ENCODE measurements at regions not wholly inside any gene's neighbourhood (a gene's known extent, or its start where the extent isn't known, plus 50 kb on each side); places are given as distances from the start of the nearest gene placed in this dataset.
"Not testable (repeated sequence)": the region's sequence is repeated elsewhere in the genome, so short reads cannot be mapped to it uniquely, and the experiment has no call there.

- DNase-seq: no peak
Observed at GRCh38 chr2:163062524-163062923, 224.0 kb upstream of the KCNH7 start.

GRCh38 chr2:163046615-163047014 is 208.0 kb upstream of the KCNH7 start:
- no peak for DNase-seq

GRCh38 chr2:163045830-163046229 is 207.3 kb upstream of the KCNH7 start:
- DNase-seq: no peak

- no peak for DNase-seq
Observed at GRCh38 chr2:163044114-163044513, 205.5 kb upstream of the KCNH7 start.

- no peak for DNase-seq
Observed at GRCh38 chr2:163043201-163043600, 204.6 kb upstream of the KCNH7 start.

GRCh38 chr2:163039266-163039665 is 200.7 kb upstream of the KCNH7 start:
- DNase-seq: no peak

- DNase-seq: no peak
Observed at GRCh38 chr2:163028807-163029206, 190.2 kb upstream of the KCNH7 start.

GRCh38 chr2:163026136-163026775 is 187.7 kb upstream of the KCNH7 start:
- not testable (repeated sequence) for DNase-seq

- DNase-seq: not testable (repeated sequence)
Observed at GRCh38 chr2:163016882-163017281, 178.3 kb upstream of the KCNH7 start.

GRCh38 chr2:163011000-163011399 is 172.4 kb upstream of the KCNH7 start:
- DNase-seq: no peak

GRCh38 chr2:163008642-163009041 is 170.1 kb upstream of the KCNH7 start:
- no peak for DNase-seq

- no peak for DNase-seq
Observed at GRCh38 chr2:162994718-162995117, 156.2 kb upstream of the KCNH7 start.

- no peak for DNase-seq
Observed at GRCh38 chr2:162992828-162993227, 154.3 kb upstream of the KCNH7 start.

- DNase-seq: no peak
Observed at GRCh38 chr2:162989507-162989906, 150.9 kb upstream of the KCNH7 start.

GRCh38 chr2:162974771-162975170 is 136.2 kb upstream of the KCNH7 start:
- no peak for DNase-seq

- DNase-seq: no peak
Observed at GRCh38 chr2:162972383-162972782, 133.8 kb upstream of the KCNH7 start.

GRCh38 chr2:162968306-162968705 is 129.7 kb upstream of the KCNH7 start:
- DNase-seq: no peak

- DNase-seq: no peak
Observed at GRCh38 chr2:162967811-162968210, 129.2 kb upstream of the KCNH7 start.

GRCh38 chr2:162967147-162967546 is 128.6 kb upstream of the KCNH7 start:
- DNase-seq: no peak

- no peak for DNase-seq
Observed at GRCh38 chr2:162965191-162965590, 126.6 kb upstream of the KCNH7 start.

- no peak for DNase-seq
Observed at GRCh38 chr2:162964513-162964912, 125.9 kb upstream of the KCNH7 start.

- DNase-seq: no peak
Observed at GRCh38 chr2:162963156-162963555, 124.6 kb upstream of the KCNH7 start.

GRCh38 chr2:162945785-162946184 is 107.2 kb upstream of the KCNH7 start:
- DNase-seq: no peak

GRCh38 chr2:162938387-162938786 is 99.8 kb upstream of the KCNH7 start:
- DNase-seq: no peak

GRCh38 chr2:162934191-162934590 is 95.6 kb upstream of the KCNH7 start:
- no peak for DNase-seq

GRCh38 chr2:162932416-162932815 is 93.8 kb upstream of the KCNH7 start:
- no peak for DNase-seq
